AG04450 (cell line): ENCODE measurements at regions not wholly inside any gene's neighbourhood (a gene's known extent, or its start where the extent isn't known, plus 50 kb on each side); places are given as distances from the start of the nearest gene placed in this dataset.

Experiments used
- CTCF ChIA-PET: fragments of 300-600, 350-600 bp; formaldehyde crosslinking; extraction: SDS; loops from one replicate; lab custom pipeline; 2022; ENCODE audit warnings: antibody characterized with exemption, inconsistent platforms; lab: Charles Lee
- POLR2A ChIA-PET: fragments of 350-600 bp; formaldehyde crosslinking; extraction: SDS; loops from one replicate; lab custom pipeline; 2021; ENCODE audit warnings: antibody characterized with exemption, inconsistent platforms; lab: Yijun Ruan, JAX
- DNase-seq: peaks from one replicate; pipeline ENCODE4 v3.0.0-alpha.2; 2011; ENCODE audit warnings: low read depth, low spot score
- H3K27ac ChIP-seq: one replicate; pipeline ENCODE4 v1.5.1; 2012; ENCODE audit warnings: low read depth, low read length, control low read depth
- H3K27me3 ChIP-seq: one replicate; pipeline ENCODE4 v1.6.0; 2012; ENCODE audit warnings: low read length; ENCODE audit not compliant: control insufficient read depth, insufficient read depth
- H3K4me3 ChIP-seq: 2 replicates; pipeline ENCODE4 v1.5.1; 2011; ENCODE audit warnings: mild to moderate bottlenecking, low read depth, low read length, control low read depth
- H3K9me3 ChIP-seq: 2 replicates; pipeline ENCODE4 v1.5.1; 2012; ENCODE audit warnings: low read length; ENCODE audit not compliant: control insufficient read depth, insufficient read depth
- CTCF ChIP-seq: IDR thresholded peaks from 2 replicates; pipeline ENCODE4 v1.5.1; 2011; ENCODE audit warnings: low read depth, low read length, control low read depth, inconsistent platforms

GRCh38 chr5:21680196-21680595 is 1172.9 kb downstream of the CDH12 start:
- Histone ChIP-seq H3K27ac (no peak overlapping the region), H3K4me3 (no peak overlapping the region), H3K27me3 (no peaks in the 10 kb centered on the region), H3K9me3 (no peaks in the 10 kb centered on the region)
- DNase-seq = peak; percentile 72
- ChIA-PET POLR2A (no interaction called here), CTCF (interaction anchor here (0.7 kb wide), 1 partner anchor 40 kb away, joined by 3 read pairs; no protein-coding TSS in a partner anchor)
- no peak for TF ChIP-seq CTCF

- DNase-seq = no peak
- Histone ChIP-seq H3K4me3 (no peak overlapping the region), H3K9me3 (no peaks in the 10 kb centered on the region), H3K27me3 (no peaks in the 10 kb centered on the region), H3K27ac (no peak overlapping the region)
- ChIA-PET CTCF (no interaction called here), POLR2A (no interaction called here)
- no peak for TF ChIP-seq CTCF
Measured at GRCh38 chr5:21678526-21678925, 1174.6 kb downstream of the CDH12 start.

- Histone ChIP-seq H3K4me3 (no peak overlapping the region), H3K27ac (no peak overlapping the region), H3K9me3 (no peaks in the 10 kb centered on the region), H3K27me3 (no peaks in the 10 kb centered on the region)
- CTCF ChIA-PET = no interaction called here
- DNase-seq = no peak
- TF ChIP-seq CTCF = no peak
- POLR2A ChIA-PET = no interaction called here
Measured at GRCh38 chr5:21672911-21673310, 1180.2 kb downstream of the CDH12 start.

- H3K27ac ChIP-seq = no peak overlapping the region
- DNase-seq = no peak
- no peak for TF ChIP-seq CTCF
- H3K9me3 ChIP-seq = no peaks in the 10 kb centered on the region
- ChIA-PET POLR2A (no interaction called here), CTCF (no interaction called here)
- no peaks in the 10 kb centered on the region for H3K27me3 ChIP-seq
- H3K4me3 ChIP-seq = no peak overlapping the region
Measured at GRCh38 chr5:21672360-21672759, 1180.8 kb downstream of the CDH12 start.

GRCh38 chr5:21665524-21665923 is 1187.6 kb downstream of the CDH12 start:
- H3K4me3 ChIP-seq = no peak overlapping the region
- POLR2A ChIA-PET = no interaction called here
- H3K9me3 ChIP-seq = no peaks in the 10 kb centered on the region
- DNase-seq = no peak
- no peak overlapping the region for H3K27ac ChIP-seq
- CTCF ChIA-PET = interaction anchor here (1.0 kb wide), 1 partner anchor 19 kb away, joined by 3 read pairs; no protein-coding TSS in a partner anchor
- H3K27me3 ChIP-seq = no peaks in the 10 kb centered on the region
- no peak for TF ChIP-seq CTCF
